Panc1 (cell line): ENCODE measurements at regions not wholly inside any gene's neighbourhood (a gene's known extent, or its start where the extent isn't known, plus 50 kb on each side); places are given as distances from the start of the nearest gene placed in this dataset.

Source experiments
- POLR2AphosphoS5 ChIP-seq: IDR thresholded peaks from 2 replicates; pipeline ENCODE4 v1.6.1; 2012; ENCODE audit warnings: mild to moderate bottlenecking, low read depth, low read length, moderate library complexity
- SIN3A ChIP-seq: IDR thresholded peaks from 2 replicates; pipeline ENCODE4 v1.6.1; 2012; ENCODE audit warnings: low read depth, mild to moderate bottlenecking, low read length, moderate library complexity, borderline replicate concordance; ENCODE audit not compliant: insufficient read depth
- TF ChIP-seq, protein P1 (sequence below): fragments of 450-650 bp; IDR thresholded peaks from 2 replicates; pipeline ENCODE4 v1.5.1; 2017; ENCODE audit warnings: mild to moderate bottlenecking
- TF ChIP-seq, protein P2 (sequence below), 2 experiments: IDR thresholded peaks; 2 replicates each; pipeline ENCODE4 v1.6.1; 2011 to 2012; ENCODE audit warnings: low read depth in 2 of 2, control low read depth in 1 of 2, low read length in 1 of 2, mild to moderate bottlenecking in 1 of 2, moderate library complexity in 1 of 2; ENCODE audit not compliant: insufficient read depth in 1 of 2

DNA sequence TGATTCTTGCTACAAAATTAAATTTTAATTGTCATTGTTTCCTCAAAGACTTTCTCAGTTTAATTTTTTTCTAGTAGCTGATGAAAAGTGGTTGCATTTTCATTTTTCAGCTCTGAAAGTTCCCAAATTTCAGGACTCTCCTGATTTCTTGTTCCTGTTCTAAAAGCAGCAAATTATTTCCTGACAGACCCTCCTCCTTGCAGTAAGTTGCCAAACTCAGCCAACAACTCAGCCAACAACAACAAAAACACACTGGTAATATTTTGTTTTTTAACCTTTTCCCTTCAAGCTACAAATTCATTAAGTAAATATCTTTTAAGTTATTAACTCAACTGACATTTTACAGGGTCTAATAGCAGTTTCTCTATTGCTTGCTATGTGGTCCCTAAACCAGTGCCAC lies 487.8 kb upstream of the NUDT12 start:
- TF ChIP-seq, protein P1, sequence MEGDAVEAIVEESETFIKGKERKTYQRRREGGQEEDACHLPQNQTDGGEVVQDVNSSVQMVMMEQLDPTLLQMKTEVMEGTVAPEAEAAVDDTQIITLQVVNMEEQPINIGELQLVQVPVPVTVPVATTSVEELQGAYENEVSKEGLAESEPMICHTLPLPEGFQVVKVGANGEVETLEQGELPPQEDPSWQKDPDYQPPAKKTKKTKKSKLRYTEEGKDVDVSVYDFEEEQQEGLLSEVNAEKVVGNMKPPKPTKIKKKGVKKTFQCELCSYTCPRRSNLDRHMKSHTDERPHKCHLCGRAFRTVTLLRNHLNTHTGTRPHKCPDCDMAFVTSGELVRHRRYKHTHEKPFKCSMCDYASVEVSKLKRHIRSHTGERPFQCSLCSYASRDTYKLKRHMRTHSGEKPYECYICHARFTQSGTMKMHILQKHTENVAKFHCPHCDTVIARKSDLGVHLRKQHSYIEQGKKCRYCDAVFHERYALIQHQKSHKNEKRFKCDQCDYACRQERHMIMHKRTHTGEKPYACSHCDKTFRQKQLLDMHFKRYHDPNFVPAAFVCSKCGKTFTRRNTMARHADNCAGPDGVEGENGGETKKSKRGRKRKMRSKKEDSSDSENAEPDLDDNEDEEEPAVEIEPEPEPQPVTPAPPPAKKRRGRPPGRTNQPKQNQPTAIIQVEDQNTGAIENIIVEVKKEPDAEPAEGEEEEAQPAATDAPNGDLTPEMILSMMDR = no peak
- TF ChIP-seq, protein P2, sequence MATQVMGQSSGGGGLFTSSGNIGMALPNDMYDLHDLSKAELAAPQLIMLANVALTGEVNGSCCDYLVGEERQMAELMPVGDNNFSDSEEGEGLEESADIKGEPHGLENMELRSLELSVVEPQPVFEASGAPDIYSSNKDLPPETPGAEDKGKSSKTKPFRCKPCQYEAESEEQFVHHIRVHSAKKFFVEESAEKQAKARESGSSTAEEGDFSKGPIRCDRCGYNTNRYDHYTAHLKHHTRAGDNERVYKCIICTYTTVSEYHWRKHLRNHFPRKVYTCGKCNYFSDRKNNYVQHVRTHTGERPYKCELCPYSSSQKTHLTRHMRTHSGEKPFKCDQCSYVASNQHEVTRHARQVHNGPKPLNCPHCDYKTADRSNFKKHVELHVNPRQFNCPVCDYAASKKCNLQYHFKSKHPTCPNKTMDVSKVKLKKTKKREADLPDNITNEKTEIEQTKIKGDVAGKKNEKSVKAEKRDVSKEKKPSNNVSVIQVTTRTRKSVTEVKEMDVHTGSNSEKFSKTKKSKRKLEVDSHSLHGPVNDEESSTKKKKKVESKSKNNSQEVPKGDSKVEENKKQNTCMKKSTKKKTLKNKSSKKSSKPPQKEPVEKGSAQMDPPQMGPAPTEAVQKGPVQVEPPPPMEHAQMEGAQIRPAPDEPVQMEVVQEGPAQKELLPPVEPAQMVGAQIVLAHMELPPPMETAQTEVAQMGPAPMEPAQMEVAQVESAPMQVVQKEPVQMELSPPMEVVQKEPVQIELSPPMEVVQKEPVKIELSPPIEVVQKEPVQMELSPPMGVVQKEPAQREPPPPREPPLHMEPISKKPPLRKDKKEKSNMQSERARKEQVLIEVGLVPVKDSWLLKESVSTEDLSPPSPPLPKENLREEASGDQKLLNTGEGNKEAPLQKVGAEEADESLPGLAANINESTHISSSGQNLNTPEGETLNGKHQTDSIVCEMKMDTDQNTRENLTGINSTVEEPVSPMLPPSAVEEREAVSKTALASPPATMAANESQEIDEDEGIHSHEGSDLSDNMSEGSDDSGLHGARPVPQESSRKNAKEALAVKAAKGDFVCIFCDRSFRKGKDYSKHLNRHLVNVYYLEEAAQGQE (IDR thresholded peaks at IDR 0.05; ENCODE audit: insufficient read depth in 1 of 2, low read depth in 2 of 2, low read length in 1 of 2) = no peak
- no peak for TF ChIP-seq POLR2AphosphoS5
- TF ChIP-seq SIN3A = no peak
